Kidney glomerular epithelial cell (primary cell): ENCODE measurements at regions not wholly inside any gene's neighbourhood (a gene's known extent, or its start where the extent isn't known, plus 50 kb on each side); places are given as distances from the start of the nearest gene placed in this dataset.
A peak's percentile ranks its signal among the peaks of the same experiment; 100 is the strongest.

Source experiments
- DNase-seq: peaks from one replicate; lab custom pipeline; 2025; lab: John Stamatoyannopoulos, UW

DNA sequence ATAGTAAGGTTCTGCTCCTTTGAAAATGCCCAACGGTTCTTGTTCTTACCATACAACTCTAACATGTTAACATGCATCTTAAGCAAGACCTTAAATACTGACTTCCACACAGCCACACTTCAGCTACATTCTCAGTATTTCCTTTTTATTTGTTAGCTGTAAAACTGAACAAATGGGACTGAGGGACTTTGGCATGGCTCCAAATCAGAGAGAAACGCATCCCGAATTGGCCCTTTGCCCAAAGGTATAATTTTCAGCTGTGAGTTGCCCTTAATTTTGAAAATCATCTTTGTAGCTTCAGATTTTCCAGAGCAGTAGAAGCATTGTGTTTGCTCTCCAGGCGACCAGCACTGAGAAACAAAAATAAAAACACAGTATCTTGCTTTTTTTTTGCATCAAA is 56.4 kb downstream of the NEUROD6 start:
- DNase-seq: no peak

DNA sequence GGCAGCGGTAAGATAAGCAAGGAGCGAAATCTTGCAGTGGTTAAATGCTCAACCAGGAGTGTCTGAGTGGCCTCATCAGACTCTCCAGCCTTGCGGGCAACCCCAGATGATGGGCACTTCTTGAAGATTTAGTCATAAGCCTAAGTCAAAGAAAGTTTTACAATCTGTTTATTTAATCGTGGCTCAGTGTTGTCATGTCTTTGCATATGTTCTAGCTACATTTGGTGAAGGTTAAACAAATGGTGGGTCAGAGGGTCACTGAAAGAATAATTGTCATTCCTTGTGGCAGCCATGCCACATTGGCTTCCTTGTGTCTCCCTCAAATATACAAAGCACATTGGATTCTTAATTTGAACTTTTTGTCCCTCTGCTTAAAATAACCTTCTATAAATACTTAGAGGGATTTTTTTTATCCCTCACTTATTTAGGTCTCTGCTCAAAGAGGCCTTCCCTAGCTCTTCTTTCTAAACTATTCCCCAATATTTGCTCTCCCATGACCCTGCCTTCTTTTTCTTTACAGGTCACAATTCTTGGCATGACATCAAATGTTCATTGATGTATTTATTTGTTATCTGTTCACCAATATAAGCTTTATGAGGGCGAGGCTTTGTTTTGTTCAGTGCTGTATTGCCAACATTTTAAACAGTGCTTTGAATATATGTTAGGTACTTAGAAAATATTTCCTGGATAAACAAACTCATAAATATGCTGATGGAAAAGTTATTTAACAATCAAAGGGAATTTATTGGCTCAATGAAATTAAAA is 68.7 kb downstream of the NEUROD6 start:
- no peak for DNase-seq

DNA sequence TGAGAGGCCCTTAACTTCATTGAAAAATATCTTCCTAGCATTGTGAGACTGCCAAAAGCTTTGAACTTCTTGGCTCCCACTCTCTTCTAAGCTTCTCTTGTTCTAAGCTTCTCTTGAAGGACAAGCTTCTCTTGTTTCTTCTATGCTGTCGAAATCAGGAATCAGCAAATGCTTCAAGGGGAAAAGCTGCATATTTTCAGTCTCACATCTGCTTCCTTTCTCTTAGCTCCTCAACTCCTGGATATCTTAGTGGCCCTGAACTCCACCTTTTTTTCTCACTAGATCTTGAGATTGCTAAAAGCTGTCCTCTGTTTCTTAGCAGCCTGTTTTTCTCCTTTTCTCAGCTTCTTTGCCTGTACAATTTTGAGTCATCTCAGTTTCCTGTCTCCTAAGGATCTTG is 73.0 kb downstream of the NEUROD6 start:
- no peak for DNase-seq

DNA sequence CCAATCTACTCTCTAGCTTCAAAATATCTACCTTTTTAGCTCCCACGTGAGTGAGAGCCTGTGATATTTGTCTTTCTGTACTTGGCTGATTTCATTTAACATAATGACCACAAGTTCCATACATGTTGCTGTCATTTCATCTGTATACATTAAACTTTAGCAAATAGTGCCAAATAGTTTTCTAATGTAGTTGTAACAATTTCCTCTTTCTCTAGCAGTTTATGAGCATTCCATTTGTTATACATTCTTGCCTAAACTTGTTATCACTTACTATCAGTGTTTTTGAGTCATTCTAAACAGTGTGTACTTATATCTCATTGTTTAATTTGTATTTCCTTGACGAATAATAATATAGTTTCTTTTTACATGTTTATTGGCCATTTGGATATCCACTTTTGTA is 77.2 kb downstream of the NEUROD6 start:
- DNase-seq: no peak

DNA sequence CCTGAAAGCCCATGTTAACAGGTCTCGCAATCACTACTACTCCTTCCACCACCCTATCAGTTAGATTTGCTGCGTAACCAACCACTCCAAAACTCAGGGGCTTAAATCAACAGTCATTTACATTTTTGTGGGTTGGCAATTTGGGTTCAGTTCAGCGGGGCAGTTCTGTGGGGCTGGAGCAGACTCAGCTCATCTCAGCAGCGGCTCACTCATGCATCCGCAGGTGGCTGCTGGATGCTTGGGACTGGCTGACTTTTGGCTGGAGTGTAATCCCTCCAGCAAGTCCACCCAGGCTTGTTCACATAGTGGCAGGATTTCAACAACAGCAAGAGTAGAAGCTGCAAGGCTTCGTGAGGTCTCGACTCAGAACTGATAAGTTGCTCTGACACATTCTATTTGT is 79.2 kb downstream of the NEUROD6 start:
- no peak for DNase-seq

DNA sequence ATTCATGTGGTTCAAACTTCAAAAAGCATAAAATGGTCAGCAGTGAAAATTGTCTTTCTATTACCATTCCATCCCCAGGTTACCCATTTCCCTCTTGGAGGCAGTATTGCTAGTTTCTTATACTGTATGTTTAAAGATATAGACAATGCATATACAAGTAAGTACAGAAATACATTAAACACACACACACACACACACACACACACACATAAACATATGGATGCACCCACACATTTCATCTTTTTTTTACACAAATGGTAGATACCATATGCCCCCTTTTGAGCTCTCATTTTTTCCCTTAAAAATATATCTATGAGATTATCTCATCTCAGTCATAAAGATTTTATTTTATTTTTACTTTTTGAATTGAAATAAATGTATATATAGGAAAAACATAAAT is 79.7 kb downstream of the NEUROD6 start:
- no peak for DNase-seq

DNA sequence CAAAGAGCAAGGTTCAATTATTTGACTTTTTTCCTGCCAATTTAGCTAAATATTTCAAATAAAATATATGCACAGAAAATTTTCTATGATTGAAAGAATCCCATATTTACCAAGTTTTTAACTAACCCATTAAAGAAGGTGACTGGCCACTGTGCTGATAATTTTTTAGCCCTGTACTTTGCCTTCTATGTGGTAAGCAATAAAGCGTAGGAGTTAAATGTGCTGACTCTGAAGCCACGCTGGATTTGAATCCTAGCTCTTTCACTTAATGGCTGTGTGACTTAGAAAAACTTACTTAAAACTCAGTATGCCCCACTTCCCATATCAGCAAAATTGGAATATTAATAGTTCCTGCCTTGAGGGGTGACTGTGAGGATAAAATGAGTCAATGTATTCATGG is 82.1 kb downstream of the NEUROD6 start:
- no peak for DNase-seq

DNA sequence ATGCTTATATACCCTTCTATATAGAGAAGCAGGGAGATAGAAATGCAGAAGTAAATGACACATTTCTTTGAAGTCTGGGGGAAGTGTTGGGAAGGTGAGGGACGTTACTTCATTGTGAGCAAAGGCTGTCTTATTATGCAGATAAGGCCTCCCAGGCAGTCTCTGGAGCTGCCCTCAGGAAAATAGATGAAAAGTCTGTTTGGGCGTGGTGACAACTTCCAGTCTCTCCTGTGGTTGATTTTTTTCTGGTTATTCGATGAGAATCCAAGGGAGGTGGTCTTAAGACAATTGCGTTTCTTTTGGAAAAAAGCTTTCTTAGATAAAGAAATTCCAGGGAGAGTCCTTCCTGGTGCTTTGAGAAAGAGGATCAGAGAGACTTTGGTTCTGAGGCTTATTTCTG is 84.0 kb downstream of the NEUROD6 start:
- DNase-seq: no peak

DNA sequence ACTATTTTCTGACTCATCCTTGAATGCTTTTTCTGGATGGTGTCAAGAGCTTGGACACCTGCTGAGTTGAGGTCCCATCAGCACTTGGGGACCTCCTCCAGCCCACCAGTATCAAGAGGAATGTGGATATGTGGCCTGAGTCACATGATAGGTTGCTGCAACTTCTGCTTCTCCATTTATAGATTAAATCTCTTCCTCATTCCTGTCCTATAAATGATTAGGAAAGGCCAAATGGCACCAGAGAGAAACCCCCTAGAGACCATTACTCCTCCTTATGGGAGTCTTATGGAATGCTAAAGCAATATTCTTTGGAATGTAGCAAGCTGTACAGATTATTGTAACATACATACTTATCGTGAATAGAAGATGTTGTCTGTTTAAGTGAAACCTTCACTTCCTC is 85.6 kb downstream of the NEUROD6 start:
- DNase-seq: no peak

DNA sequence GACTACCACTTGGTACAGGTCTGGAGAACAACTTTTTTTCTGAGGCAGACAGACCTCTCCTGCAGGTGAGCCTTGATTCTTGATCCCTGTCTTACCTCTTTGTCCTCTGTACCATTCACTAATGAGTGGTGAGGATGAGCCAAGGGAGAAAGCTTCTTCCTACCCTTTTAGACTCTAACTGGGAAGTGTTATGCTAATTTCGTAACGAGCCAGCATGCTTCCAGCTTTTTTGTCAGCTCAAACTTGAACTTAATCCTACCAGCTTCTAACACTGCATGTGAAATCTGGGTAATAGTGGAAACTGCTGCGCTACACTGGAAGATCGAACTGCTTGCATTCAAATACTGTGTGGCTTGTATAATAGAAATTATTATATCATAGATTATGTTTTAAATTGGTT is 87.0 kb downstream of the NEUROD6 start:
- DNase-seq: no peak

DNA sequence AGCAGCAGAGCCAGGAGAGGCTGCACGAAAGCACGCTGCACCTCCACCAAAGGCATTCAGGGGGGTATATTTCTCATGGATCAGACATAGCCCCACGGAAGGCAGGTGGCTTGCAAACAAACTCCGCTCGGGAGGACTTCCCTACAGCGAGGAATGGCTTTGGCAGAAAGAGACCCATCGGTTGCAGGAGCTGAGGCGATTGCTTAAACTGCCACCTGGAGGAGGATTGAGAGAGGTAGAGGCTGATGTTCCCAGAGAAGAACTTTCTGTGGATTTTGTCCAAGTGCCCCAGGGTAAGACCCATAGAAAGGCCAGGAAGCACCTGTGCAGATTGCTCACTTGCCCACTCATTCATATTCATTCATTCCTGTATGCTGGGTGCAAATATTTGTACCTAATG is 89.1 kb downstream of the NEUROD6 start:
- no peak for DNase-seq

DNA sequence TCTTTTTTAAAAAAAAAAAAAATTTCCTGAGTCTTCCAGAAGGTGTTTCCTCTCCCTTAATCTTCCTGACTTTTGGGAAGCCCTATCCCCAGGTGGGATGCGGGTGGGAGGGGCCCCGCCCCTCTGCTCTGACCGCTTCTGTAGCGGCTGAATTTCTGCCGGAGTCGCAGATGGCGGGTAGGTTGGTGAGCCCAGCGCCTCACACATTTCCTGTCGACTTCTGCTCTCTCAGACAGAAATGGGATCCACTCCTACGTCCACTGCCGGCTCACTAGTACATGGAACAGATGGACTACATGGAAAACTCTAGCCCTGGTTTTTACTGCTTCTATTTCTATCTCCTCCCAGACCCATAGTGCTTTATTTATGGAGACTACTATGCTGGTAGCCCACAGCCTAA is 90.9 kb downstream of the NEUROD6 start:
- DNase-seq: no peak

DNA sequence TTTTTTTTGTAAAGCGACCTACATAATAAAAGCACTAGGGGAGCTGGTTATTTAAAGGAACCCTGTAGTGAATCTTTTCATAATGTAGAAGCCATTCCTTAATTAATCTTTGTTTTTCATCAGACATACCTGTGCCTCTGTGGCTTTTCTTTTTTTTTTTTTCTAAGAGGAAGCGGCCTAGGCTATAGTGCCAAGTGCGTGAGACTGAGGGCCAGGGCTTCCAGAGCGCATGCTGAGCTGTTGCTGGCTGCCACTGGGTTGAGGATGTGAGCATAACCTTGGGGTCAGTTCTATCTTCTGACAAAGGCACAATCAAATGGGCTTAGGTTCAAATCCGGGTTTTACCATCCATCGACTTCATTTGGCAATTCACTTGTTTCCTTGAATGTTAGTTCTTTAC is 103.7 kb downstream of the NEUROD6 start:
- no peak for DNase-seq

DNA sequence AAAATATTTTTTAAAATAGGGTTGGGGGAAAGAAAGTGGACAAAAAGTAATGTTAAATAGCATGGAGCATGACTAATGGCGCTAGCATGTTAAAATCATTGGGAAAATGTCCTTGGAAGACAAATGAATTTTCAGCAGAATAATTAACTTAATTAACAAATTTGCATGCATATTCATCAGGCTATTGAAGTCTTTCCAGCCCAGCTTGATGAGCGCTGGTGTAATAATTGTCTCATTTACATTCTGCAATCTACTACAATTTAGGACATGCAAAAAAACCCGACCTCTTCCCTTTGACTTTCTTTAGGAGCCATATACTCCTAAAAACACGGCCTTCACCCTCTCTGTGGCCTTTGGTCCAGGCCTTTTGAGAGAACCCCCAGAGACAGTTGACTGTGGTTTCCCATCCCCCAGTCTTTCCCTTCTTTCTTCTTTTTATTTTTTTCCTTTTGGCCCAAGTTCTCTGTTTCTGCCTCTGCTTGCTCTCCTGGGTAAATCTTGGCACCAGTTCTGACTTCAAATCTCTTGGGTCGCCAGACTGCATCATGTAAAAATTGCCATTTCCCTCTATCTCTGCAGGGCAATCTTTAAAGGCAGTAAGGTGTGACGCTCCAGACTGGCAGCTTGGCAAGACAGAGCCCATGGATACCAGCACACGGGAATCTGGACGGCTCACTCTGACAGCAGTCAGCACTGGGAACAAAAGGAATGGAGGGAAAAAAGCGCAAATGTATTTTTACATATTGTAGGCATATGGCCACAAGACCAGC is 105.5 kb downstream of the NEUROD6 start:
- no peak for DNase-seq

DNA sequence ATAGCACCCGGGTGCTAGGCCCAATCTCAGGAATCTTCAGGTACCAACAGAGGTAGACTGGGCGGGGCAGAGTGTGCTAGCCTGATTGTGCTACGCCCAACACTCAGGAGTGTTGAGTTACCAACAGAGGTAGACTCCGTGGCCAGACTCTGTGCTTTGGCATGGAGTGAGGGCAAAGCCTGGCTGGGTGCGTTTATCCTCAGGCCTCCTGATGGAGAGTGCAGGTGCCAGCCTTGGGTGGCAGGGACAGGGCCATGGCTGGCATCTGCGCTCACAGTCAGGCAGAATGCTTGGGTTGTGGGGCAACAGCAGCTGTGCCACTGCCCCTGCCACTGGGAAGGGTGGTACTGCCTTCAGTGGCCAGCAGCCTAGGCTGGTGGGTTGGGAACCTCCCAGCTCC is 111.6 kb downstream of the NEUROD6 start:
- DNase-seq: no peak

DNA sequence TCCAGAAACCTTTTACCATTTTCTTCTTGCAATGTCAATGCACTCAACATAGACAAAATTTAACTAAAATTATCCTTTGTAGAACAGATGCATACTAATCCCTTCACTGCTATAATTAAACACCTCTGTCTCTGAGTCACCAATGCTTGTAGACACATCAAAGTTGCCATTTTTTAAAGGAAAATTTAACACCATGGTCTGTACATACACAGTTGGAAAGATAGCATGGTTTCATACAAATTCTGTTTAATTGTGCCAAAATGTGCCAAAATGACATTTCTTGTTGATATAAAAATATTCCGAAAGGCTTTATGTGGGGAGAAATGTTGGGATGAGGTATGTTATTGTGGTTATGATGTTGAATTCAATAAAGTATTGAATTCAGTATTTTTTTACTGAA is 125.8 kb downstream of the NEUROD6 start:
- DNase-seq: no peak

DNA sequence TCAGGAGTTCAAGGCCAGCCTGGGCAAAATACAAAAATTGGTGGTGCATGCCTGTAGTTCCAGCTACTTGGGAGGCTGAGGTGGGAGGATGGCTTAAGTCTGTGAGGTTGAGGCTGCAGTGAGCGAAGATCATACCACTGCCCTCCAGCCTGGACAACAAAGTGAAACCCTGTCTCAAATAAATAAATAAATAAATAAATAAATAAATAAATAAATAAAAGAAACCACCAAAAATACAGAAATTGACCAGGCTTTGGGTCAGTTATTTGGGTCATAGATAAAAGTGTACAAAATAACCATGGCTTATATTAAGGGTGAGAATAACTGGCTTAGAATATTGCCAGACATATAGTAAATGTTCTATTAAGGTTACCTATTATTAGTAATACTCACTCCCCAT is 129.2 kb downstream of the NEUROD6 start:
- no peak for DNase-seq

DNA sequence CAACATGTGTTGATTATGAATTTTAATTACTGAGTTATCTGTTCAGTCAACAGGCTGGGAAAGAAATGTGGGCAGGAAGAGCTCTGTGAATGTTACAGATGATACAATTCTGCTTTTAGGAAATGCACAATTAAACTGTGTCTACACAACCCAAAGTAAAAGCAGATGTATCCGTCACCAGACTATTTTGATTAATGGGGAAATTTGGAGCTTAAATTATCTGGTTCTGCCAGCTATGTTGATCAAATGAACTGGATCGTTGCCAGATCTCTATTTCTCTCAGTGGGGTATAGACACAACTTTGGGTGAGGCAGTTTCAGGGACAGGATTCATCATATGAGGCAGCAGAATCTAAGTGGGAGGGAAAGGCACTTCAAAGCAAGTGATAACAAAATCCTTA is 136.5 kb downstream of the NEUROD6 start:
- no peak for DNase-seq

DNA sequence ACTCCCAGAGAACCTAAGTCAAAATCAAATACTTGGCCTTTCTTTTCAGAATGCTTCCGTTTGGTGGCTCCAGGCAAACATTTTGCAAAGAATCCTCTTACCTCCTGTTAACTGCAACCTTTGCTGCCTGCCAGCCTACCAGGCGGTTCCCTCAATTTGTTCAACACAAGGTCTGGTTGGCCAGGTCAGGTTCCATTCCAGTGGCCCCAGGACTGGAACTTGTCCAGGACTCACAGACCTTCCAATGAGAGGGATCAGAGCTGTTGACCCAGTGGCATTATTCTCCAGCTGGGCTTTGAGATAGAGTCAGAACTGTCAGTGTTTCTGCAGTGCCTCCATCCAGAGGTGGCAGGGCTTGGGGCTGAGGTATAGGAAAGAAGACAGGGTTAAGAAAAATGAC is 137.0 kb downstream of the NEUROD6 start:
- no peak for DNase-seq

DNA sequence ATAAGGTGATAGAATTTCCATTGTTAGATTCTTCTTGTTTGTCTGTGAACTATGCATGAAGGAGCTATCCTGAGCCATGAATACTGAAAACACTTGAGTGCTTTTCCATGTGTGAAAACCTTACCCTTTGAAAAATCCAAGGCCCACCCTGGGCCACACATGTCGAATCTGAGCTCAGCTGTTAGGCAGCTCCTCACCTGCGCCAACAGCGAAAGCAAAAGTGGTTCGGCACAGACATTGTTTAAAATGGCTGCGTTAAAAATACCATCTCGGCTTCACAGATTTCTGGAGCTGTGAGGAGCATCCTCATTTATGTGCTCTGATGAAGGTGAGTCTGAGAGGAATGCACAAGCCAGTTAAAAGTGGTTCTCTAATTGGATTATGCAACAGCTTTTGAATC is 137.7 kb downstream of the NEUROD6 start:
- DNase-seq: no peak

DNA sequence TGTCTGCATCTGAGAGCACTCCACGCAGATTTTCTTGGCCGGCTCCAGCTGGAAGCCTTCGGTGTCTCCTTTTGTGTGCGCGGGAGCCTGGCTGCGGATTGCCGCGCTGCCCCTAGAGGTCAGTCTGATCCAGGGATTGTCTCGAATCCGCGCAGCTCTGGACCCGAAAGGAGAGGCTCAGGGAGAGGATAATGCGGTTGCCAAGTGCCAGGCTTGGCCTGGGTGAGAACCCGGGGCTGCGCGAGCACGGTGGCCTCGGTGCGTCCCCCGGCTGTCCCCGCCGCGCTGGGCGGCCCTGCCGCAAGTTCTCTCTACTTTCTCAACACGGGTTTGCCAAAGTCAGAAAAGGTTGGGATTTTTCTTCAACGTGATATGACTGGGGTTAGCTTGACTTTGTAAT is 140.9 kb downstream of the ADCYAP1R1 start:
- peak; percentile 60 for DNase-seq

DNA sequence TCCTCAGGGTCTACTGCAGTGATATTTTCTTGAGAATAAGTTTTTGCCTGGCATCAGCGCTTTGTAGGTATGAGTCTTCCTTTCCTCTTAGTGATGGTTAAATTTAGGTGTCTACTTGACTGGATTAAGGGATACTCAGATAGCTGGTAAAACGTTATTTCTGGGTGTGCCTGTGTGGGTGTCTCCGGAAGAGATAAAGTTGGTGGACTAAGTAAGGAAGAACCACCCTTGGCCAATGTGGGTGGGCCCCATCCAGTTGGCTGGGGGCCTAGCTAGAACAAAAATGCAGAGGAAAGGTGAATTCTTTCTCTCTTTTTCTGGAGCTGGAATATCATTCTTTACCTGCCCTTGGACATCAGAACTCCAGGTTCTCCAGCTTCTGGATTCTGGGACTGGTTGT is 138.8 kb downstream of the ADCYAP1R1 start:
- no peak for DNase-seq

DNA sequence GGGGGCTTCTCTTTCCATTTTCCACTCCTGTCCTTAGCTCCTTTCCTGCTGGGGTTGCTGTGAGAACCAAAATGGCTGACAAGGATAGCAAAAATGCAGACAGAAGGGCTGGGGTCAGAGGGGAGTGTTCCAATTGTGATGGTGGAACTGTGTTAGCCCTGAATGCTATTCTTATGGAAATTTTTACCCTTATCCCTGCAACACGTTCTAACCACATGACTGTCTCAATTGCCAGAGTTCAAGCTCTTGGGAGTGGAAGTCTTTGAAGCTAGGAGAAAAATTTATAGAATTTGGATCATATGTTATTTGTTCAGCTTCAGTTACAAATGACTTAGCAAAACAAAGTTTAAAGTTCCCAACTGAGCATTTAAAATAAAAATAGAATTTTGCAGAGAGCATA is 134.1 kb downstream of the ADCYAP1R1 start:
- DNase-seq: no peak

DNA sequence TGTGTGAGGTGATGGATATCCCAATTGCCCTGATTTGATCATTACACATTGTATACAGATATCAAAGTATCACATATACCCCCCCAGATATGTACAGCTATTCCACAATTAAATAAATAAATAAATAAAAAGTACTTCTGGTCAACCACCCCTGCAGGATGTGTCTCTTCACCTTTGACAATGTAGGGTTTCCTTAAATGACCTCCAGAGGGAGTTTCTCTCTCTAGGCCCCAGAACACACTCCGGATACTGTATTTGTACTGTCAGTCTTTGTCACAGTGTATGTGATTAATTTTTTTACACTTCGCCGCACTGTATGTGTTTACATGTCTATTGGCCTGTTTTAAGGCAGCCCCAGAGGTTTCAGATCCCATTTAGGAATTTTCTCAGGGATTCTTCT is 123.6 kb downstream of the ADCYAP1R1 start:
- DNase-seq: no peak
